Fibroblast of lung (primary cell): ENCODE measurements at regions not wholly inside any gene's neighbourhood (a gene's known extent, or its start where the extent isn't known, plus 50 kb on each side); places are given as distances from the start of the nearest gene placed in this dataset.

Source experiments
- DNase-seq, 2 donors: peaks; one replicate each; pipeline versions ENCODE4 v3.0.0 to v3.0.0-alpha.2; 2010; ENCODE audit warnings: low read depth in 2 of 2
- H2AFZ ChIP-seq: 2 replicates; pipeline ENCODE4 v1.5.1; 2012; ENCODE audit warnings: low read length, control low read depth, inconsistent platforms
- H3K27ac ChIP-seq: 2 replicates; pipeline ENCODE4 v1.5.1; 2011; ENCODE audit warnings: low read length, control low read depth; ENCODE audit not compliant: insufficient read depth
- H3K27me3 ChIP-seq: 2 replicates; pipeline ENCODE4 v1.5.1; 2011; ENCODE audit warnings: mild to moderate bottlenecking, low read length; ENCODE audit not compliant: control insufficient read depth, insufficient read depth
- H3K36me3 ChIP-seq: 2 replicates; pipeline ENCODE4 v1.5.1; 2011; ENCODE audit warnings: low read length; ENCODE audit not compliant: control insufficient read depth, insufficient read depth
- H3K4me1 ChIP-seq: 2 replicates; pipeline ENCODE4 v1.5.1; 2011; ENCODE audit warnings: low read length; ENCODE audit not compliant: control insufficient read depth, insufficient read depth; ENCODE audit errors: extremely low read depth
- H3K4me2 ChIP-seq: 2 replicates; pipeline ENCODE4 v1.5.1; 2011; ENCODE audit warnings: low read length, control low read depth; ENCODE audit not compliant: insufficient read depth; ENCODE audit errors: extremely low read depth
- H3K4me3 ChIP-seq, 4 experiments: fragments of 200-600 bp in 1 of 4; sonication (generic) in 1 of 4; replicated peaks in 1 of 4; 2 replicates each; pipeline ENCODE4 v1.5.1; 2011 to 2016; ENCODE audit warnings: low read length in 4 of 4, low read depth in 3 of 4, mild to moderate bottlenecking in 3 of 4, control low read depth in 2 of 4, inconsistent platforms in 1 of 4, mixed read lengths in 1 of 4; ENCODE audit not compliant: insufficient read depth in 1 of 4; ENCODE audit errors: control extremely low read depth in 1 of 4
- H3K79me2 ChIP-seq: 2 replicates; pipeline ENCODE4 v1.5.1; 2012; ENCODE audit warnings: mild to moderate bottlenecking, low read length, inconsistent platforms; ENCODE audit not compliant: control insufficient read depth, insufficient read depth
- H3K9ac ChIP-seq: 2 replicates; pipeline ENCODE4 v1.5.1; 2011; ENCODE audit warnings: mild to moderate bottlenecking, low read length, control low read depth; ENCODE audit not compliant: insufficient read depth
- H3K9me3 ChIP-seq: 2 replicates; pipeline ENCODE4 v1.5.1; 2012; ENCODE audit warnings: low read depth, low read length; ENCODE audit not compliant: control insufficient read depth, insufficient read depth
- H4K20me1 ChIP-seq: 2 replicates; pipeline ENCODE4 v1.5.1; 2011; ENCODE audit warnings: low read length; ENCODE audit not compliant: control insufficient read depth, insufficient read depth; ENCODE audit errors: extremely low read depth
- CTCF ChIP-seq, 2 donors: IDR thresholded peaks in 1 of 2; conservative IDR thresholded peaks in 1 of 2; 1 replicate in 1 of 2; 2 replicates in 1 of 2; pipeline ENCODE4 v1.5.1; 2011 to 2012; ENCODE audit warnings: low read length in 2 of 2, control low read depth in 1 of 2, inconsistent platforms in 1 of 2, low read depth in 1 of 2, mild to moderate bottlenecking in 1 of 2
- EZH2 ChIP-seq: IDR thresholded peaks from 2 replicates; pipeline ENCODE4 v1.5.1; 2012; ENCODE audit warnings: low read length, control low read depth, mild to moderate bottlenecking; ENCODE audit errors: missing control alignments

DNA sequence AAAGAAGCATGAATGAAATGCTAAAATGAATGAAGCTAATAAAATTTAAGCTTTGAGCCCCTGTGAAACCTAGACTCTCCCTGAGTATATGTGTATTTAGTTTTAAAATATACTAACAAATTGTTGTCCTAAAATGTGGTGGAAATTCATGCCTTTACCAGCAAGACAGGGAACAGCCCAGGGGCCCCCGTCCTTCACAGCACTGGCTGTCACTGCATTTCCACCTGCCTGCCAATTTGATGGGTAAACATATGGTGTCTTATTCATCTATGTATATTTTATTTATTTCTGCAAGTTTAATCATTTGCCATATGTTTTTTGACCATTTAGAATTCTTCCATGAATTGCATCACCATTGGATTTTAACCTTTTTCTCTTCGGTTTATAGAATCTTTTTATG, 463.7 kb upstream of the NBEA start:
- Histone ChIP-seq H4K20me1 (no peaks in the 10 kb centered on the region), H3K79me2 (no peaks in the 10 kb centered on the region), H3K27me3 (no peaks in the 10 kb centered on the region), H3K9ac (no peak overlapping the region), H3K4me1 (no peaks in the 10 kb centered on the region), H3K4me2 (no peak overlapping the region), H3K4me3 (no peak overlapping the region), H2AFZ (no peak overlapping the region), H3K9me3 (no peaks in the 10 kb centered on the region), H3K36me3 (no peaks in the 10 kb centered on the region), H3K27ac (no peak overlapping the region)
- DNase-seq = no peak
- TF ChIP-seq CTCF (conservative IDR thresholded peaks at IDR 0.05 in 1 of 2, IDR thresholded peaks at IDR 0.05 in 1 of 2; ENCODE audit: low read depth in 1 of 2, low read length in 2 of 2) = no peak

GRCh38 chr13:34502011-34502410, 440.1 kb upstream of the NBEA start:
- Histone ChIP-seq H3K9ac (no peak overlapping the region), H3K36me3 (no peaks in the 10 kb centered on the region), H2AFZ (no peak overlapping the region), H3K4me3 (no peak overlapping the region), H3K27ac (no peak overlapping the region), H3K4me2 (no peak overlapping the region), H3K9me3 (no peaks in the 10 kb centered on the region), H4K20me1 (no peaks in the 10 kb centered on the region), H3K27me3 (no peaks in the 10 kb centered on the region), H3K79me2 (no peaks in the 10 kb centered on the region), H3K4me1 (no peaks in the 10 kb centered on the region)
- peak in 1 of 2 donors; percentile 29 for DNase-seq
- TF ChIP-seq CTCF (conservative IDR thresholded peaks at IDR 0.05 in 1 of 2, IDR thresholded peaks at IDR 0.05 in 1 of 2; ENCODE audit: low read depth in 1 of 2, low read length in 2 of 2) (no peak), EZH2 (no peak)

DNA sequence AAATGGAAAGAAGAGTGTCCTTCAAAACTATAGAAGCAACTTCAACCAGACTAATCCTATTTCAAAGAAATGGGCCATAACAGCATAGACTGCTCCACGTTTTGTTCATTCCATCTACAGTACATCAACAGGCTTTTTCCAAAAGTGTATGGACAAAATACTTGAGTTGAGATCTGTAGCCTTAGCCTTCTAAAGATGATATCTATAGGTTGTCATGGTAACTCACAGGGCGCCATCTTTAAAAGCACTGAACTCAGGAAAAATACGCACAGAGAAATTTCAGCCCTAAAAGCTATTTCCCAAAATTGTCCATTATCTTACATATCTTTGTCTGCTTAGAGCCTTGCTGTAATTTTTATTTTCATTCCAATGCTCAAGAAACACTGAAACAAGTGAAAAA, 439.4 kb upstream of the NBEA start:
- no peaks in the 10 kb centered on the region for H3K79me2 ChIP-seq
- H3K36me3 ChIP-seq = no peaks in the 10 kb centered on the region
- no peaks in the 10 kb centered on the region for H3K27me3 ChIP-seq
- no peaks in the 10 kb centered on the region for H3K9me3 ChIP-seq
- no peak overlapping the region for H3K4me2 ChIP-seq
- DNase-seq = no peak
- no peaks in the 10 kb centered on the region for H4K20me1 ChIP-seq
- H3K4me3 ChIP-seq = no peak overlapping the region
- no peak overlapping the region for H3K9ac ChIP-seq
- H2AFZ ChIP-seq = no peak overlapping the region
- TF ChIP-seq CTCF (conservative IDR thresholded peaks at IDR 0.05 in 1 of 2, IDR thresholded peaks at IDR 0.05 in 1 of 2; ENCODE audit: low read depth in 1 of 2, low read length in 2 of 2) (no peak), EZH2 (no peak)
- H3K27ac ChIP-seq = no peak overlapping the region
- no peaks in the 10 kb centered on the region for H3K4me1 ChIP-seq
